ENCODE measurements at regions not wholly inside any gene's neighbourhood (a gene's known extent, or its start where the extent isn't known, plus 50 kb on each side); places are given as distances from the start of the nearest gene placed in this dataset.

GRCh38 chr10:36345175-36345533 is 703.1 kb upstream of the FZD8 start:
- no peaks in the 10 kb centered on the region for H3K36me3 ChIP-seq (ENCODE audit: control insufficient read depth in 4 of 4, insufficient read depth in 4 of 4, low read length in 3 of 4)
- H3K4me3 ChIP-seq (ENCODE audit: control insufficient read depth in 1 of 7, extremely low read depth in 1 of 7, insufficient read depth in 4 of 7, low read depth in 2 of 7, low read length in 6 of 7) = no peak overlapping the region
- no peaks in the 10 kb centered on the region for H3K4me1 ChIP-seq (ENCODE audit: control extremely low read depth in 1 of 4, control insufficient read depth in 4 of 4, insufficient read depth in 4 of 4, low read length in 3 of 4)
- no peak for DNase-seq
- CTCF ChIA-PET = no interaction called here
- H3K9me3 ChIP-seq (ENCODE audit: control extremely low read depth in 1 of 5, control insufficient read depth in 4 of 5, insufficient read depth in 2 of 5, low read depth in 1 of 5, low read length in 4 of 5) = no peaks in the 10 kb centered on the region
- no peaks in the 10 kb centered on the region for H3K27me3 ChIP-seq (replicated peaks in 2 of 5; ENCODE audit: control insufficient read depth in 4 of 5, insufficient read depth in 5 of 5, low read length in 4 of 5)
- POLR2A ChIA-PET = no interaction called here
- H3K27ac ChIP-seq (ENCODE audit: insufficient read depth in 1 of 2, low read depth in 1 of 2, low read length in 2 of 2, poor library complexity in 1 of 2, severe bottlenecking in 2 of 2) = no peak overlapping the region
- WGBS (ENCODE audit: insufficient coverage) = no CpG with 5 or more reads among the region's 1 CpG

GRCh38 chr10:36344240-36345174 is 702.4 kb upstream of the FZD8 start:
- Histone ChIP-seq H3K4me1 (ENCODE audit: control extremely low read depth in 1 of 4, control insufficient read depth in 4 of 4, insufficient read depth in 4 of 4, low read length in 3 of 4) (no peaks in the 10 kb centered on the region), H3K27ac (ENCODE audit: insufficient read depth in 1 of 2, low read depth in 1 of 2, low read length in 2 of 2, poor library complexity in 1 of 2, severe bottlenecking in 2 of 2) (no peak overlapping the region), H3K27me3 (replicated peaks in 2 of 5; ENCODE audit: control insufficient read depth in 4 of 5, insufficient read depth in 5 of 5, low read length in 4 of 5) (no peaks in the 10 kb centered on the region), H3K36me3 (ENCODE audit: control insufficient read depth in 4 of 4, insufficient read depth in 4 of 4, low read length in 3 of 4) (no peaks in the 10 kb centered on the region), H3K4me3 (ENCODE audit: control insufficient read depth in 1 of 7, extremely low read depth in 1 of 7, insufficient read depth in 4 of 7, low read depth in 2 of 7, low read length in 6 of 7) (no peak overlapping the region), H3K9me3 (ENCODE audit: control extremely low read depth in 1 of 5, control insufficient read depth in 4 of 5, insufficient read depth in 2 of 5, low read depth in 1 of 5, low read length in 4 of 5) (no peaks in the 10 kb centered on the region)
- WGBS (ENCODE audit: insufficient coverage) = 100% methylated on average over 1 of the region's 6 CpGs
- no peak for DNase-seq
- CTCF ChIA-PET = no interaction called here
- POLR2A ChIA-PET = no interaction called here

GRCh38 chr10:36342781-36343180 is 700.7 kb upstream of the FZD8 start:
- WGBS (ENCODE audit: insufficient coverage) = no CpG with 5 or more reads among the region's 2 CpGs
- Histone ChIP-seq H3K27me3 (replicated peaks in 2 of 5; ENCODE audit: control insufficient read depth in 4 of 5, insufficient read depth in 5 of 5, low read length in 4 of 5) (no peaks in the 10 kb centered on the region), H3K27ac (ENCODE audit: insufficient read depth in 1 of 2, low read depth in 1 of 2, low read length in 2 of 2, poor library complexity in 1 of 2, severe bottlenecking in 2 of 2) (no peak overlapping the region), H3K4me3 (ENCODE audit: control insufficient read depth in 1 of 7, extremely low read depth in 1 of 7, insufficient read depth in 4 of 7, low read depth in 2 of 7, low read length in 6 of 7) (no peak overlapping the region), H3K36me3 (ENCODE audit: control insufficient read depth in 4 of 4, insufficient read depth in 4 of 4, low read length in 3 of 4) (no peaks in the 10 kb centered on the region), H3K4me1 (ENCODE audit: control extremely low read depth in 1 of 4, control insufficient read depth in 4 of 4, insufficient read depth in 4 of 4, low read length in 3 of 4) (no peaks in the 10 kb centered on the region), H3K9me3 (ENCODE audit: control extremely low read depth in 1 of 5, control insufficient read depth in 4 of 5, insufficient read depth in 2 of 5, low read depth in 1 of 5, low read length in 4 of 5) (no peaks in the 10 kb centered on the region)
- DNase-seq = no peak
- CTCF ChIA-PET = no interaction called here
- POLR2A ChIA-PET = no interaction called here

- Histone ChIP-seq H3K27me3 (replicated peaks in 2 of 5; ENCODE audit: control insufficient read depth in 4 of 5, insufficient read depth in 5 of 5, low read length in 4 of 5) (peaks cover 0 to 2% (median 0%) of the 10 kb centered on the region in 5 experiments), H3K4me1 (ENCODE audit: control extremely low read depth in 1 of 4, control insufficient read depth in 4 of 4, insufficient read depth in 4 of 4, low read length in 3 of 4) (no peaks in the 10 kb centered on the region), H3K9me3 (ENCODE audit: control extremely low read depth in 1 of 5, control insufficient read depth in 4 of 5, insufficient read depth in 2 of 5, low read depth in 1 of 5, low read length in 4 of 5) (no peaks in the 10 kb centered on the region), H3K27ac (ENCODE audit: insufficient read depth in 1 of 2, low read depth in 1 of 2, low read length in 2 of 2, poor library complexity in 1 of 2, severe bottlenecking in 2 of 2) (no peak overlapping the region), H3K36me3 (ENCODE audit: control insufficient read depth in 4 of 4, insufficient read depth in 4 of 4, low read length in 3 of 4) (no peaks in the 10 kb centered on the region), H3K4me3 (ENCODE audit: control insufficient read depth in 1 of 7, extremely low read depth in 1 of 7, insufficient read depth in 4 of 7, low read depth in 2 of 7, low read length in 6 of 7) (no peak overlapping the region)
- ChIA-PET CTCF (no interaction called here), POLR2A (no interaction called here)
- no peak for DNase-seq
- 100% methylated on average over 1 of the region's 1 CpG for WGBS (ENCODE audit: insufficient coverage)
These were observed 699.4 kb upstream of the FZD8 start for GRCh38 chr10:36341471-36341870.

GRCh38 chr10:36336315-36336714 is 694.2 kb upstream of the FZD8 start:
- POLR2A ChIA-PET = interaction anchor here (0.5 kb wide), 1 partner anchor 71 kb away, joined by 3 read pairs; no protein-coding TSS in a partner anchor
- no peaks in the 10 kb centered on the region for H3K9me3 ChIP-seq (ENCODE audit: control extremely low read depth in 1 of 5, control insufficient read depth in 4 of 5, insufficient read depth in 2 of 5, low read depth in 1 of 5, low read length in 4 of 5)
- no peak overlapping the region for H3K27ac ChIP-seq (ENCODE audit: insufficient read depth in 1 of 2, low read depth in 1 of 2, low read length in 2 of 2, poor library complexity in 1 of 2, severe bottlenecking in 2 of 2)
- H3K36me3 ChIP-seq (ENCODE audit: control insufficient read depth in 4 of 4, insufficient read depth in 4 of 4, low read length in 3 of 4) = no peaks in the 10 kb centered on the region
- H3K4me1 ChIP-seq (ENCODE audit: control extremely low read depth in 1 of 4, control insufficient read depth in 4 of 4, insufficient read depth in 4 of 4, low read length in 3 of 4) = no peaks in the 10 kb centered on the region
- H3K27me3 ChIP-seq (replicated peaks in 2 of 5; ENCODE audit: control insufficient read depth in 4 of 5, insufficient read depth in 5 of 5, low read length in 4 of 5) = peaks cover 0 to 2% (median 0%) of the 10 kb centered on the region in 5 experiments
- no peak for DNase-seq
- WGBS (ENCODE audit: insufficient coverage) = no CpG with 5 or more reads among the region's 2 CpGs
- no peak overlapping the region for H3K4me3 ChIP-seq (ENCODE audit: control insufficient read depth in 1 of 7, extremely low read depth in 1 of 7, insufficient read depth in 4 of 7, low read depth in 2 of 7, low read length in 6 of 7)
- CTCF ChIA-PET = no interaction called here

- Histone ChIP-seq H3K4me1 (ENCODE audit: control extremely low read depth in 1 of 4, control insufficient read depth in 4 of 4, insufficient read depth in 4 of 4, low read length in 3 of 4) (no peaks in the 10 kb centered on the region), H3K9me3 (ENCODE audit: control extremely low read depth in 1 of 5, control insufficient read depth in 4 of 5, insufficient read depth in 2 of 5, low read depth in 1 of 5, low read length in 4 of 5) (no peaks in the 10 kb centered on the region), H3K4me3 (ENCODE audit: control insufficient read depth in 1 of 7, extremely low read depth in 1 of 7, insufficient read depth in 4 of 7, low read depth in 2 of 7, low read length in 6 of 7) (no peak overlapping the region), H3K27ac (ENCODE audit: insufficient read depth in 1 of 2, low read depth in 1 of 2, low read length in 2 of 2, poor library complexity in 1 of 2, severe bottlenecking in 2 of 2) (no peak overlapping the region), H3K36me3 (ENCODE audit: control insufficient read depth in 4 of 4, insufficient read depth in 4 of 4, low read length in 3 of 4) (no peaks in the 10 kb centered on the region), H3K27me3 (replicated peaks in 2 of 5; ENCODE audit: control insufficient read depth in 4 of 5, insufficient read depth in 5 of 5, low read length in 4 of 5) (peaks cover 0 to 2% (median 0%) of the 10 kb centered on the region in 5 experiments)
- DNase-seq = no peak
- CTCF ChIA-PET = no interaction called here
- POLR2A ChIA-PET = no interaction called here
- WGBS (ENCODE audit: insufficient coverage) = no CpG with 5 or more reads among the region's 2 CpGs
These were observed 691.4 kb upstream of the FZD8 start for GRCh38 chr10:36333446-36333845.

GRCh38 chr10:36332926-36333325 is 690.8 kb upstream of the FZD8 start:
- ChIA-PET POLR2A (no interaction called here), CTCF (no interaction called here)
- H3K4me3 ChIP-seq (ENCODE audit: control insufficient read depth in 1 of 7, extremely low read depth in 1 of 7, insufficient read depth in 4 of 7, low read depth in 2 of 7, low read length in 6 of 7) = no peak overlapping the region
- no peak for DNase-seq
- no peaks in the 10 kb centered on the region for H3K36me3 ChIP-seq (ENCODE audit: control insufficient read depth in 4 of 4, insufficient read depth in 4 of 4, low read length in 3 of 4)
- WGBS (ENCODE audit: insufficient coverage) = 90% methylated on average over 3 of the region's 3 CpGs
- peaks cover 0 to 2% (median 0%) of the 10 kb centered on the region in 5 experiments for H3K27me3 ChIP-seq (replicated peaks in 2 of 5; ENCODE audit: control insufficient read depth in 4 of 5, insufficient read depth in 5 of 5, low read length in 4 of 5)
- H3K4me1 ChIP-seq (ENCODE audit: control extremely low read depth in 1 of 4, control insufficient read depth in 4 of 4, insufficient read depth in 4 of 4, low read length in 3 of 4) = no peaks in the 10 kb centered on the region
- H3K9me3 ChIP-seq (ENCODE audit: control extremely low read depth in 1 of 5, control insufficient read depth in 4 of 5, insufficient read depth in 2 of 5, low read depth in 1 of 5, low read length in 4 of 5) = no peaks in the 10 kb centered on the region
- no peak overlapping the region for H3K27ac ChIP-seq (ENCODE audit: insufficient read depth in 1 of 2, low read depth in 1 of 2, low read length in 2 of 2, poor library complexity in 1 of 2, severe bottlenecking in 2 of 2)
